Calu3 (cell line): ENCODE measurements at regions not wholly inside any gene's neighbourhood (a gene's known extent, or its start where the extent isn't known, plus 50 kb on each side); places are given as distances from the start of the nearest gene placed in this dataset.

Source experiments
- BruUV-seq: library from RNA; stranded (reverse); fragments of 400-500 nt; replicated peaks from 2 replicates; lab custom pipeline; 2021; lab: Mats Ljungman, UMichigan
- CTCF ChIA-PET: fragments of 300-600 bp; sonication (Branson Sonifier 250); formaldehyde crosslinking; loops from one replicate; lab custom pipeline; 2022; ENCODE audit warnings: antibody characterized with exemption; lab: Charles Lee
- DNase-seq: peaks from one replicate; pipeline ENCODE4 v3.0.0; 2022
- H3K27ac Mint-ChIP-seq: one replicate; pipeline ENCODE4 v1.8.0; 2022; ENCODE audit warnings: mixed read lengths; ENCODE audit not compliant: unreplicated experiment
- H3K27me3 Mint-ChIP-seq: one replicate; pipeline ENCODE4 v1.8.0; 2022; ENCODE audit warnings: mixed read lengths; ENCODE audit not compliant: unreplicated experiment
- H3K36me3 Mint-ChIP-seq: one replicate; pipeline ENCODE4 v1.8.0; 2022; ENCODE audit warnings: mild to moderate bottlenecking, moderate library complexity, mixed read lengths; ENCODE audit not compliant: insufficient read depth, unreplicated experiment
- H3K4me1 Mint-ChIP-seq: one replicate; pipeline ENCODE4 v1.8.0; 2022; ENCODE audit warnings: mild to moderate bottlenecking, low read depth, mixed read lengths; ENCODE audit not compliant: unreplicated experiment
- H3K4me3 Mint-ChIP-seq: one replicate; pipeline ENCODE4 v1.8.0; 2022; ENCODE audit warnings: mild to moderate bottlenecking, low read depth, moderate library complexity, mixed read lengths; ENCODE audit not compliant: unreplicated experiment
- H3K9me3 Mint-ChIP-seq: one replicate; pipeline ENCODE4 v1.8.0; 2022; ENCODE audit warnings: low read depth, mixed read lengths; ENCODE audit not compliant: unreplicated experiment
- intact Hi-C: fragments of 100-400 bp; cut with micrococcal nuclease; formaldehyde crosslinking; loops from one replicate; pipeline ENCODE4 v1.10.0; 2022; ENCODE audit not compliant: unreplicated experiment
- TF ChIP-seq, protein P1 (sequence below): fragments of 200-600 bp; IDR thresholded peaks from one replicate; pipeline ENCODE4 v1.8.0; 2022; ENCODE audit warnings: antibody characterized with exemption; ENCODE audit not compliant: unreplicated experiment

DNA sequence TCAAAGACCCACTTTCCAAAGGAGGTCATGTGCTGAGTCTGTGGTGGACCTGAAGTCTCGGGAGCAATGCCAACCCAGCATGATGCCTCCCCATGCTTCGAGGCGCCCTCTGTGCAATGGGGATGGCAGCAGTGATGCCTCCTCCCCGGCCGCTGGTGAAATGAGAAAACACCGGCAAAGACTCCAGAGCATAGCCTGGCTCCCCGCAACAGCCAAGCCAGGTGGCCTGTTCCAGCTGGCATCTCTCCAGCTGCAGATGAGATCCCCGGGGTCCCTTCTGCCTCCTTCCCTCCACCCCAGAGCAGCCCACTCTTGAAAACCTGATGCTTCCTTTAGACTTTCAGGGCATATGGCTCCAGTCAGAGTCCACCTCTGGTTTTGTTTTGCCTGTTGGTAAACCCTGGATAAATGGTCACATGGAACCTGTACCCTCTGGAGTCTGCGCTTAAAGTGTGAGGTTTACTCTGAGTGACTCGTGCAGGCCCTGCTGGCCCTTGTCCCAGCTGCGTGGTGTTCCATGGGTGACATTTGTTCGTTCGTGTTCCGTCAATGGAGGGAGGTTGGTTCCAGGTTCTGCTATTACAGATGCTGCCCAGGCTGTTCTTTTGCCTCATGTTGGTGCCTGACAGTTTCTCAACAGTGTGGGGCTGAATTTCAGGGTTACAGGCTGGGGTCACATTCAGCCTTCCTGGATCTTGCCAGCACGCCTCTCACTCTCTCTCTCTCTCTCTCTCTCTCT is 181.8 kb upstream of the CIBAR2 start:
- H3K9me3 Mint-ChIP-seq, result no peaks in the 10 kb centered on the region
- no peak overlapping the region for H3K27ac Mint-ChIP-seq
- H3K36me3 Mint-ChIP-seq, result no peaks in the 10 kb centered on the region
- H3K27me3 Mint-ChIP-seq, result peaks cover 74% of the 10 kb centered on the region
- intact Hi-C loops, result no loop called here
- no peak for DNase-seq
- H3K4me1 Mint-ChIP-seq, result peaks cover 8% of the 10 kb centered on the region
- TF ChIP-seq, protein P1, sequence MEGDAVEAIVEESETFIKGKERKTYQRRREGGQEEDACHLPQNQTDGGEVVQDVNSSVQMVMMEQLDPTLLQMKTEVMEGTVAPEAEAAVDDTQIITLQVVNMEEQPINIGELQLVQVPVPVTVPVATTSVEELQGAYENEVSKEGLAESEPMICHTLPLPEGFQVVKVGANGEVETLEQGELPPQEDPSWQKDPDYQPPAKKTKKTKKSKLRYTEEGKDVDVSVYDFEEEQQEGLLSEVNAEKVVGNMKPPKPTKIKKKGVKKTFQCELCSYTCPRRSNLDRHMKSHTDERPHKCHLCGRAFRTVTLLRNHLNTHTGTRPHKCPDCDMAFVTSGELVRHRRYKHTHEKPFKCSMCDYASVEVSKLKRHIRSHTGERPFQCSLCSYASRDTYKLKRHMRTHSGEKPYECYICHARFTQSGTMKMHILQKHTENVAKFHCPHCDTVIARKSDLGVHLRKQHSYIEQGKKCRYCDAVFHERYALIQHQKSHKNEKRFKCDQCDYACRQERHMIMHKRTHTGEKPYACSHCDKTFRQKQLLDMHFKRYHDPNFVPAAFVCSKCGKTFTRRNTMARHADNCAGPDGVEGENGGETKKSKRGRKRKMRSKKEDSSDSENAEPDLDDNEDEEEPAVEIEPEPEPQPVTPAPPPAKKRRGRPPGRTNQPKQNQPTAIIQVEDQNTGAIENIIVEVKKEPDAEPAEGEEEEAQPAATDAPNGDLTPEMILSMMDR, result no peak
- H3K4me3 Mint-ChIP-seq, result no peak overlapping the region
- CTCF ChIA-PET, result no interaction called here
- no TSS peak for BruUV-seq

DNA sequence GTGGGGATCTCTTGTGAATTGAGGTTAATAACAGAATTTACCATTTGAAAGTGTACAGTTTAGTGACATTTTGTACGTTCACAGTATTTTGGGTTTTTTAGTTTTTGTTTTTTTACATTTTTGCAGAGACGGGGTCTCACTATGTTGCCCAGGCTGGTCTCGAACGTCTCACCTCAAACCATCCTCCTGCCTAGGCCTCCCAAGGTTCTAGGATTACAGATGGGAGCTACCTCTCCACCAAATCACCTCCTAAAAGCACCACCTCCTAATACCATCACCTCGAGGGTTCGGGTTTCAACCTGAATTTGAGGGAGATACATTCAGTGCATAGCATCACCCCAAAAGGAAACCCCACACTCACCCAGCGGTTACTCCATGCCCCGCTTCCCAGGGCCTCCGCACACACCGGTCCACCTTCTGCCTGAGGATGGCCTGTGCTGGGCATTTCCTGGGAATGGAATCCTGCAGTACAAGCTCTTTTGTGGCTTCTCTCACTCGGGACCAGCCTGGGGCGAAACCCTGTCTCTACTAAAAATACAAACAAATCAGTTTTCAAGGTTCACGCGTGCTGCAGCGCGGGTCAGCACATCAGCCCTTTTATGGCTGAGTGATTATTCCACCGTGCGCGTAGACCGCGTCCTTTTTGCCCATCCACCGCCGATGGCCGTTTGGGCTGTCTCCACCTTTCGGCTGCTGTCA is 182.7 kb upstream of the CIBAR2 start:
- BruUV-seq, result no TSS peak
- Mint-ChIP-seq H3K9me3 (no peaks in the 10 kb centered on the region), H3K4me1 (peaks cover 8% of the 10 kb centered on the region), H3K36me3 (no peaks in the 10 kb centered on the region), H3K4me3 (no peak overlapping the region), H3K27me3 (peaks cover 74% of the 10 kb centered on the region), H3K27ac (no peak overlapping the region)
- CTCF ChIA-PET, result no interaction called here
- intact Hi-C loops, result no loop called here
- TF ChIP-seq, protein P1, result no peak
- no peak for DNase-seq

DNA sequence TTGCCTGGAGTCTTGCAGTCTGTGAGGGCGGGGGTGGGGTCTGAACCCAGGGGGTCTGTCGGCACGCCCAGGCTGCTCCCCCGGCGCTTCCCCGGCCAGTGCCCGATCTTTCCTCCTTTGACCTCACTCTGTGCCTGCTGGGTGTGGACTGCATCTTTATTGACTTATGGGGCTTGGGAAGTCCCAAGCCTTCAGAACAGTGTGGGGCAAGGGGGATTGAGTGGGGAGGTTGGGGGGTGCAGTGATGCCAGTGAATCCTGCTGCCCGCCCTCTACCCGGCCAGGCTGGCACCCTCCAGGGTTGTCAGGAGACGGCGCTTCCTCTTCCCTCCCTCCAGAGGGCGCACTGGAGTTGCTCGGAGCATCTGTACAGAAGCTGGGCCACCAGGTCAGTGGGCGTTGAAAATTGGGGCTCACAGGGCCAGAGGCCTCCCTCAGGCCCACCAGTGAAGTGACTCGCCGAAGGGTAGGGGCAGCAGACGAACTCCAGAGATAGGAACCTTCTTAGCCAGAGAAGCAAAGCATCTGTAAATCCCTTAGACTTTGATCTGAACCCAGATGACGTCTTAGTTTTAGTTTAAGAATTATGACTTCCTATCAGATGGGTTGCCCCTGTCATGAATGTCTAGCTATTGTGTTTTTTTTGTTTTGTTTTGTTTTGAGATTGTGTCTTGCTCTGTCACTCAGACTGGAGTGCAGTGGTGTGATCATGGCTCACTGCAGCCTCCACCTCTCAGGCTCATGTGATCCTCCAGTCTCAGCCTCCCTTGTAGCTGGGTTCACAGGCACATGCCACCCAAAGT is 184.8 kb upstream of the CIBAR2 start:
- Mint-ChIP-seq H3K9me3 (no peaks in the 10 kb centered on the region), H3K36me3 (no peaks in the 10 kb centered on the region), H3K27me3 (peaks cover 86% of the 10 kb centered on the region), H3K4me3 (no peak overlapping the region), H3K27ac (no peak overlapping the region), H3K4me1 (peaks cover 19% of the 10 kb centered on the region)
- no TSS peak for BruUV-seq
- peak; percentile 86 for DNase-seq
- intact Hi-C loops, result no loop called here
- CTCF ChIA-PET, result interaction anchor here (0.8 kb wide), 1 partner anchor 119 kb away, joined by 4 read pairs; no protein-coding TSS in a partner anchor
- TF ChIP-seq, protein P1, result peak; percentile 89

DNA sequence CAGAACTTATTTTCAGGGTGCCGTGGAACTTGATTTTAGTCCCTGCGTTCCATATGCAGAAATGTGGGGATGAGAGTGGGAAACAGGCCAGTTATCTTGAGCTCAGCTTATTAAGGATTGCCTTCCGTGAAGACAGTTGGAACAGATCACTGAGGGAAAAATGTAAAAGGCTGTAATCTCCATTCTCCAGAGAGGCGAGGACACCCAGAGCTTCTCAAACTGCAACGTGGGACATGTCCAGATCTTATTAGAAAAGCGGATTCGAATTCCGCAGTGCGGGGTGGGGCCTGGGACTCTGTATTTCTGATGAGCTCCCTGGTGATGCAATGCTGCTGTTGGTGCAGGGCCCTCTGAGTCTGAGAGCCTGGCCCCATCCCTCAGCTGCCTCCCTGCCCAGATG is 185.6 kb upstream of the CIBAR2 start:
- Mint-ChIP-seq H3K4me1 (peaks cover 28% of the 10 kb centered on the region), H3K36me3 (no peaks in the 10 kb centered on the region), H3K27ac (no peak overlapping the region), H3K9me3 (no peaks in the 10 kb centered on the region), H3K4me3 (no peak overlapping the region), H3K27me3 (peaks cover 94% of the 10 kb centered on the region)
- intact Hi-C loops, result no loop called here
- no TSS peak for BruUV-seq
- CTCF ChIA-PET, result interaction anchor here (0.8 kb wide), 1 partner anchor 118 kb away, joined by 4 read pairs; no protein-coding TSS in a partner anchor
- no peak for DNase-seq
- TF ChIP-seq, protein P1, result no peak
